ENCODE measurements at regions not wholly inside any gene's neighbourhood (a gene's known extent, or its start where the extent isn't known, plus 50 kb on each side); places are given as distances from the start of the nearest gene placed in this dataset.

- peaks cover 5 to 24% (median 14%) of the 10 kb centered on the region in 9 donors for H3K4me1 ChIP-seq
- H3K27me3 ChIP-seq: no peaks in the 10 kb centered on the region
- no peak for TF ChIP-seq CTCF (IDR thresholded peaks at IDR 0.05)
- peak in 1 of 2 donors; percentile 18 for DNase-seq
- H3K4me3 ChIP-seq: no peak overlapping the region
- peak overlapping the region in 4 of 10 donors; percentile 44 to 75 (median 64) for H3K27ac ChIP-seq
- 71 to 79% methylated on average over 9 of the region's 9 CpGs for WGBS, 2 donors
- intact Hi-C loops (cut with DNase I): loop anchor here in 2 of 10 donors (10.0 kb wide), 2 partner anchors 227 to 877 kb away; no protein-coding TSS in a partner anchor
- no peaks in the 10 kb centered on the region for H3K36me3 ChIP-seq
- ATAC-seq: no peak
- H3K9me3 ChIP-seq: no peaks in the 10 kb centered on the region
Measured at GRCh38 chr4:138911909-138912703, 103.5 kb upstream of the NOCT start.

- 10 to 17% methylated on average over 12 of the region's 12 CpGs for WGBS, 2 donors
- H3K4me1 ChIP-seq: peaks cover 5 to 24% (median 14%) of the 10 kb centered on the region in 9 donors
- intact Hi-C loops (cut with DNase I): loop anchor here in 2 of 10 donors (10.0 kb wide), 2 partner anchors 226 to 876 kb away; no protein-coding TSS in a partner anchor
- peak overlapping the region in 1 of 10 donors; percentile 1 for H3K4me3 ChIP-seq
- no peak for TF ChIP-seq CTCF (IDR thresholded peaks at IDR 0.05)
- H3K27ac ChIP-seq: peak overlapping the region in 7 of 10 donors; percentile 31 to 75 (median 44)
- DNase-seq (peak; percentile 78 to 79), ATAC-seq (peak; percentile 91 to 99 (median 98))
- no peaks in the 10 kb centered on the region for H3K27me3 ChIP-seq
- H3K36me3 ChIP-seq: no peaks in the 10 kb centered on the region
- H3K9me3 ChIP-seq: no peaks in the 10 kb centered on the region
Measured at GRCh38 chr4:138910914-138911336, 104.7 kb upstream of the NOCT start.

GRCh38 chr4:138910195-138910913 lies 105.2 kb upstream of the NOCT start:
- Histone ChIP-seq H3K27me3 (no peaks in the 10 kb centered on the region), H3K9me3 (no peaks in the 10 kb centered on the region), H3K4me3 (no peak overlapping the region), H3K36me3 (no peaks in the 10 kb centered on the region), H3K27ac (peak overlapping the region in 4 of 10 donors; percentile 19 to 75 (median 50)), H3K4me1 (peaks cover 5 to 24% (median 14%) of the 10 kb centered on the region in 9 donors)
- intact Hi-C loops (cut with DNase I): loop anchor here in 2 of 10 donors (10.0 kb wide), 2 partner anchors 226 to 876 kb away; no protein-coding TSS in a partner anchor
- DNase-seq: no peak
- 64 to 70% methylated on average over 6 of the region's 6 CpGs for WGBS, 2 donors
- ATAC-seq: peak in 4 of 8 donors; percentile 3 to 9 (median 4)
- TF ChIP-seq CTCF (IDR thresholded peaks at IDR 0.05): no peak

GRCh38 chr4:138909587-138909986 lies 106.0 kb upstream of the NOCT start:
- H3K9me3 ChIP-seq: no peaks in the 10 kb centered on the region
- 87 to 97% methylated on average over 4 of the region's 4 CpGs for WGBS, 2 donors
- DNase-seq: no peak
- no peaks in the 10 kb centered on the region for H3K27me3 ChIP-seq
- TF ChIP-seq CTCF (IDR thresholded peaks at IDR 0.05): no peak
- no peak for ATAC-seq
- H3K36me3 ChIP-seq: no peaks in the 10 kb centered on the region
- H3K27ac ChIP-seq: no peak overlapping the region
- H3K4me3 ChIP-seq: no peak overlapping the region
- intact Hi-C loops (cut with DNase I): no loop called here
- peaks cover 5 to 24% (median 14%) of the 10 kb centered on the region in 9 donors for H3K4me1 ChIP-seq

All from heart right ventricle (tissue), 16 donors.